Activated T-cell treated with anti-CD3 and anti-CD28 coated beads for 24 hours (primary cell): ENCODE measurements at regions not wholly inside any gene's neighbourhood (a gene's known extent, or its start where the extent isn't known, plus 50 kb on each side); places are given as distances from the start of the nearest gene placed in this dataset.
"Not testable (repeated sequence)": the region's sequence is repeated elsewhere in the genome, so short reads cannot be mapped to it uniquely, and the experiment has no call there.

Experiments used
- DNase-seq: peaks from one replicate; pipeline ENCODE4 v3.0.0-alpha.2; 2020; ENCODE audit warnings: low read depth

DNA sequence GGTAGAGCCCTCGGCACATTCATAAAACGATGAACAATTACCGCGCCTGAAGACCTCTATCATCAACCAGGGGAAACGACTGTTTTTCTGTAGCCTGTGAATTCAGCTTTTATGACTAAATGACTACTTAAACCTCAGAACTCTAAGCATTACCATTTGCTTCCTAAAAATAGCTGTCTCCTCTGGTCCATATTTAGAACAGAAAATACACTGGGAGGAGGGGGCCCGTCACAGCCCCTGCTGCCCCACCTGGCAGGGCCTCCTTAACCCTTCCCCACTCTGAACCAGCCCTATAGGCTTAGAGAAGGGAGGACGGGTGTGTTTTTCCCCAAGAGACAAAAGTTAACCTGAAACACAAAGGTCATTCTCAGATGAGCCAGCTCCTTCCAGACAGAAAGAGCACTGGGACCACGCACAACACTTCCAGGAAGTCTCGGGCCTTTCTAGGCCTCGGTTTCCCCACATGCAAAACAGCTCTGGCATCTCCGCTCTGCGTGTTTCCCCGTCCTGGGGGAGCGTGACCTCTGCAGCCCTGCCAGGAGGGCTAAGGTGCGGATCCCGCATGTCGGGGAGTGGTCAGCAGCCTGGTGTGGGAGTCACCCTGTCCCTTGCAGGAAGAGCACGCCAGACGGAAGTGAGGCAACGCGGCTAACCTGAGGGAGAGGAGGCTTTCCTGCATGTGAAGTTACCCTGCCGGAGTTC lies 193.9 kb downstream of the DLL1 start:
- DNase-seq, result no peak

DNA sequence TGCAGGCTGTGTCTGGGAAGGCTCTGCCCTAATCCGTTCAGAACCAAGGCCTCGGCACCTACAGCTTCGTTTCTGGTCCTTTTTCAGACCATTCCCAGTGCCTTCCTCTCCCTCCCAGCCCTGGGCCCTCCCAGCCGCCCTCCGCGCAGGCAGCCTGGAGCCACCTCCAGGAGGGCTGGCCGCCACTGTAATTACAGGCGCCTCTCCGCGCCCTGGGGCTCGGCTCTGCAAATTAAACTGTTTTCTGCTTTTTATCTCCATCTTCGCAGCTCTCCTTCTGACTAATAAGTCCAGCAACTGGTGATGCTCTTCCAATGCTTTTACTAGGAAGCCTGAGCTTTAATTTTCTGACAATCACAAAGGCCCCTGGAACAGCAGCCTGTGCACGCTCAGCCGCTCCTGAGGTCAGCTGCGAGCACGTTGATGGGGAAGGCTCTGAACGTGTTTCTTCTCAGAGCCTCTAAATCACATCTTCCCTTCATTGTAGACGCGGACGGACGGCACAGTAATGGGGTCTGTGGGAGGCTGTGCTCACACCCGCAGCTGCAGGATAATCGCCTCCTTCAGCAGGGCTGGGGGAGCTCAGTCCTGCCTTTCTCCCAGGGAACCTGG lies 194.6 kb downstream of the DLL1 start:
- no peak for DNase-seq

DNA sequence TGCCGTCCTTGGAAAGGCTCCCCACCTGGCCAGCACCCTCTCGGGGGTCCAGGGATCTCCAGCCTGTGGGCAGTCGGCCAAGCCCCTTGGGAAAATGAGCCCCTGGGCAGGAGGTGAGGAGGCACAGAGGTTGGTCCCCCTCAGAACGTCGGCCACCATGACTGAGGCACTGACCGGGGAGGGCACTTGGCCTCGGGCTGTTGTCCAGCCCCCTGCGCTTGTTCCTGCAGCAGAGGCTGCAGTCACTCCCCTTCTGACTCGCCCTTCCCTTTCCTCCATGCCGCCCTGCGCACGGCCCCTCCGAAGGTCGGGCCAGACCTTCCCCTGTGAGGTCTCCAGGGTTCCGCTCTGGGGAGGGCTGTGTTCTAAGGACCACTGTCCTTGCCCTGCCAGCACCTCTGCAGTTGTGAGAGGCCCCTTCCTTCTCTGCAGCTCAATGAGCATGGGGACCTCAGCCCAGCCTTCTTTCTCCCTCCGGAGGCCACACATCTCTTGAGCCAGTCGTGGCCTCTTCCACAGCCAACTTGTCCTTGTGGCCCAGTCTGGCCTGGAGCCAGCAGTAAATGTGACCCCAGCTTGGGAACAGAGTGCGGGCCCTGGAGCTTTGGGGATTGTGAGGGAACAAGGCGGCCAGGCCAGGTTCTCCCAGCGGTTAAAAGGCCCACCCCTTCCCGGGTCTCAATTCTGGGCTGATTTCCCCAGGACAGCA lies 195.5 kb downstream of the DLL1 start:
- DNase-seq, result no peak

DNA sequence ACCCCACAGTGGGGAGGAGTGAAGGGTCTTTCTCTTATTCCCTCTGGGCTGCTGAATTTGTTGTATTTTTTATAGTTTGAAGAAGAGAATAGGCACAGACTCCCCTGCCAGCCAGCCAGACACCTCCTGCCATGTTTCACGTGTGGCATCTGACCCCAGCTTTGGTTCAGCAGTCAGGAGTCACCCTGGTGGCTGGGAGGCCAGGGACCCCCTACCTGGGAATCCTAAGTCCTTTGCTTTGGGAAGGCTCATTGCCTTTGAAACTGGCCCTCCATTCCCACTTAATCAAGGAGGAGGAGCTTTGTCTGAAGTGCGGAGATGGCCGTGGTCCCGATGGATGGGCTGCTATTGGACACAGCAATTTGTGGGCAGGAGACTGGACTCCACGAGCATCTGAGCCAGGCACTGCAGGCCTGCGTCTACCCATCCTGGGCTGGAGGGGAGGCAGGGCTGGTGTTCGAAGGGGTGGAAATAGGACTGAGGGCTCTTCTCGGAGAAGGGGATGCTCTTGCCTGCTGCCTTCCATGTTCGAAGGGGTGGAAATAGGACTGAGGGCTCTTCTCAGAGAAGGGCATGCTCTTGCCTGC lies 196.1 kb downstream of the DLL1 start:
- no peak for DNase-seq

DNA sequence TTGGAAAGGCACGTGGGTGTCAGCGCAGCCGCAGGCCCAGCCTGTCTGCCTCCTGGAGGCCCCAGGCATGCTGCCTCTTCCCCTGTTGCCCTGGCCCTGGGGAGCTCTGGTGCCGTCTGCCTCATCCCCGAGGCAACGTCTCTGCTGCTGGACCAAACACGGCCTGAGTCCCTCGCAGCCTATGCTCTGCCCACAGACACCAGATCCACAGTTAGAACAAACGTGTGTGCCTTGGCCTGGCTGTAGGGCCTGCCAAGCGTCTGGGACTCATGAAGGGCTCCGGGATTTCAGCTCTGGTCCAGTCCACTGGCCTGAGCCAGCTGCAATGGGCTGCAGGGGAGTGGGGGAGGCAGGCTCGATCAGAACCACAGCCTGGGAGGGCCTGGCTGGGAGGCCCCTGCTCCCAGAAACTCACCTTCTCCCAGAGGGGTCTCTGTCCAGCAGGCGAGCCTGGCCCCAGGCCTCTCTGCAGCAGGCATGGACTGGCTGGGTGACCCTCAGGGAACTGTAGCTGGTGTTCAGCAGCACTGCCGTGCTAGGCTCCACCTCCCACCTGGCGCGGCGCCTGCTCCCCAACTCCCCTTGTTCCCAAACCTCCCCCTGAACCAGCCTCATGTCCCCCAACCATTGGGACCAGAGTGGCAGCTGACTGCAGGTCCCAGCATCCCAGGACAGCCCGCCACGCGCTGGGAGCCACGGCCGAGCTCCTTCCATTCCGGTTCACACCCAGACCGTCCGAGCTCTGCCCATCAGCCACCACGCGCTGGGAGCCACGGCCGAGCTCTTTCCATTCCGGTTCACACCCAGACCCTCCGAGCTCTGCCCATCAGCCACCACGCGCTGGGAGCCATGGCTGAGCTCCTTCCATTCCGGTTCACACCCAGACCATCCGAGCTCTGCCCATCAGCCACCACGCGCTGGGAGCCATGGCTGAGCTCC lies 197.0 kb downstream of the DLL1 start:
- no peak for DNase-seq

DNA sequence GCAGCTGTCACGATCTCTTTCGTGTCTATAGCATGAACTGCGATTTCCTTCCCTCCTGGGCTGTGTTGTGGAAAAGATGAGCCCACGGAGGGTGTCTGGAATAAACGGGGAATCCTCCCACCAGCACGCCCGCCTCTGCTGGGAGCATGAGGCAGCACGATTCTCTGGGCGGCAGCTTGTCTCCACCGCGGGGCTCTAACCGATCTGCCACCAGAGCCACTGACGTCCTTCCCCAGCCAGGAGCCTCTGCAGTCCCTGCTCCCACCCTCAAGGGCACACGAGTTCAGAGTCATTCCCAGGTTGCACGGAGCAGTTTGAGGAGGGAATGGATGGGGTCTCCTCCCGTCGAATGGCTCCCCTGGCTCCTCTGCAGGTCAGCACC lies 197.6 kb downstream of the DLL1 start:
- DNase-seq, result no peak

DNA sequence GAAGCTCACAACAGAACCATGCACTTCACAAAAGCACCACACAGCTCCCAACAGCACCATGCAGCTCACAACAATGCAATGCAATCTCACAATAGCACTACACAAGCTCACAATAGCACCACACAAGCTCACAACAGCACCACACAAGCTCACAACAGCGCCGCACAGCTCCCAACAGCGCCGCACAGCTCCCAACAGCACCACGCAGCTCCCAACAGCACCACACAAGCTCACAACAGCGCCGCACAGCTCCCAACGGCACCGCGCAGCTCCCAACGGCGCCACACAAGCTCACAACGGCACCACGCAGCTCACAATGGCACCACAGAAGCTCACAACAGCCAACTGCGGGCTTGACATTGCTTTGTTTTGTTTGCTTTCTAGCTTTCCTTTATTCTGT lies 198.1 kb downstream of the DLL1 start:
- no peak for DNase-seq

DNA sequence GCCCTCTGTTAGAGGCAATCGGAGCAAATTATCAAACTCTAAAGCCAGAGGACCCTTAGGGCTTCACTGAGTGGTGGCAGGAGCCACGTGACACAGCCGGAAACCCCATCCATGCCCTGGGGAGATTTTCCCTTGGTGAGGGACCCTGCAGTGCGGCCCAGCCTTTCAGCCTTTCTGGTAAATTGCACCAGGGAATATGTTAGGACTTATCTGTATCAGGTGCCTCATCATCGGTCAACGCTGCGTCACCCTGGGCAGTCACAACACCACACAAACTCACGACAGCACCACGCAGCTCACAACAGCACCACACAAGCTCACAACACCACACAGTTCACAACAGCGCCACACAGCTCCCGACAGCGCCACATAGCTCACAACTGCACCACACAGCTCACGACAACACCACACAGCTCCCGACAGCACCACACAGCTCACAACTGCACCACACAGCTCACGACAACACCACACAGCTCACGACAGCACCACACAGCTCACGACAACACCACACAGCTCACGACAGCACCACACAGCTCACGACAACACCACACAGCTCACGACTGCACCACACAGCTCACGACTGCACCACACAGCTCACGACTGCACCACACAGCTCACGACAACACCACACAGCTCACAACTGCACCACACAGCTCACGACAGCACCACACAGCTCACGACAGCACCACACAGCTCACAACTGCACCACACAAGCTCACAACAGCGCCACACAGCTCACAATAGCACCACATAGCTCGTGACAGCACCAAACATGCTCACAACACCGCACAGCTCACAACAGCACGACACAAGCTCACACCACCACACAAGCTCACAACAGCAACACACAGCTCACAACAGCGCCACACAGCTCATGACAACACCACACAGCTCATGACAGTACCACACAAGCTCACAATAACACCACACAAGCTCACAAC lies 199.0 kb downstream of the DLL1 start:
- DNase-seq, result no peak

DNA sequence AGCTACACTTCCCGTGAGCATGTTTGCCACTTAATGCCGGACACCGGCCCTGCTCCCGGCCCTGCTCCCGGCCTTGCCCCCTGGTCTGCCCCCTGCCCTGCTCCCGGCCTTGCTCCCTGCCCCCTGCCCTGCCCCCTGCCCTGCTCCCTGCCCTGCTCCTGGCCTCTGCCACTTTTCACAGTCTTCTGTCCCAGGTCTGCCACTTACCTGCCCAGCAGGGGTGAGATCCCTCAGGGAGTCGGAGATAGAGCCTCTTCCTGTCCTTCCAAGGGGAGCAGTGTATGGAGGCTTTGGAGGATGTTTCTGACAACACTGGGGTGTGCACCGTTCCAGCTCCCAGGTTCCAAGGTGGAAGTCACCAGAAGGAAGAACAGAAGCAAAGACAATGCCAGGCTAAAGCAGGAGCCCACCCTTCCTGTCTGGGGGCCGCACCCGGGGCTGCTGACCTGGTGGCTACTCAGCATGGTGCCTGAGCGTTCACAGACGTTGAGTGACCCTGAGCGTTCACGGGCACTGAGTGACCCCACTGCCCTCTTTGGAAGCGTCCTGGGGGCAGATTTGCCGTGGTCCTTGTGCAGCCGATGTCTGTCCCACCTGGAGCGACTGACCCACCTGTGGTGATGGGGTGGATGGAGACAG lies 199.8 kb downstream of the DLL1 start:
- no peak for DNase-seq

DNA sequence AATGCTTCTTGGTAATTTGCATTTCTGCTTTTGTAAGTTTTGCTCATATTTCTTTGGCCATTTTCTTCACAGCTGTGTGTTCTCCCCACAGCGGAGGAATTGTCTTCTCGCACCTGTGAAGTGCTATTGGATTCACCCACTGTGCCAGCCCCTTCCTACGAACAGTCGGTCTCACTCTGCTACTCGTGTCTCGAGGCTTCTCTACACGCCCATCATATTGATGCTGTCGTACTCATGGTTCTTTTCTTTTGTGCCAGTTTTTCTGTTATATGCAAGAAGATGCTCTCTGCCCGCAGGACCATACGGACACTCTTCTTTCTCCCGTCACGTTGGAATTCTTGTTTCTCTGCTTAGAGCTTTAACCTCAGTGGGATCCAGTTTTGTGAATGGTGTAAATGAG lies 200.3 kb downstream of the DLL1 start:
- DNase-seq, result no peak

DNA sequence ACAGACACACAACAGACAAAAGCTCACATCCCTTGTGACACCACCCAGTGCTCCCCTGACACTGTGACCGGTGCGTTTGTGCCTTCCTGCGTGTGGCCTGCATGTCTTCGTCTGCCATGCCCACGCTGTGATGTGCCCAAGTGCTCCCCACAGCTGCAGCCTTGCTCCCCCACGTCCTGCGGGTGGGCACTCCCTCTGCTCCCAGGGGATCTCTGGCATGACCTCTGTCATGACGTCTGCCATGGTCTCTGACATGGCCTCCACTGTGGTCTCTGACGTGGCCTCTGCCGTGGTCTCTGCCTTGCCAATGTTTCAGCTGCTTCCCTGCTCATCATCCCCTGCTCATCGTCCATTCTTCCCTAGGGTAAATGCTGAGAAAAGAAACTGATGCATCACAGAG lies 200.9 kb downstream of the DLL1 start:
- no peak for DNase-seq

DNA sequence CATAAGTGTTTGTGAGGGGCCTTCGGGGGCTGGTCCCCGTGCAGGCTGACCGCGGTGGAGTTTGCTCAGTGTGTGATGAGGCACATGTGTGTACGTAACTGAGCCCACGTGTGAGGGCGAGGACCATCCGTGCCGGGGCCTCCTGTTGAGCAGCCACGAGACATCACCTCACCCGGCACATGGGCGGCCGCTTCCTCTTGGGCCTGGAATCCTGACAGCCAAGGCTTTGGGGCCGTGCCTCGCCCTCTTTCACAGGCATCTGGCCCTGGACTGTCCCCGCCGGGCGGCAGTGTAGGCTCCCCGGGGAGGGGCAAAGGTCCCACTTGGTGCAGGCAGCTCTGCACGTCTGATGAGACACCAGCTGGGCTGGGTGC lies 202.3 kb downstream of the DLL1 start:
- DNase-seq, result no peak

DNA sequence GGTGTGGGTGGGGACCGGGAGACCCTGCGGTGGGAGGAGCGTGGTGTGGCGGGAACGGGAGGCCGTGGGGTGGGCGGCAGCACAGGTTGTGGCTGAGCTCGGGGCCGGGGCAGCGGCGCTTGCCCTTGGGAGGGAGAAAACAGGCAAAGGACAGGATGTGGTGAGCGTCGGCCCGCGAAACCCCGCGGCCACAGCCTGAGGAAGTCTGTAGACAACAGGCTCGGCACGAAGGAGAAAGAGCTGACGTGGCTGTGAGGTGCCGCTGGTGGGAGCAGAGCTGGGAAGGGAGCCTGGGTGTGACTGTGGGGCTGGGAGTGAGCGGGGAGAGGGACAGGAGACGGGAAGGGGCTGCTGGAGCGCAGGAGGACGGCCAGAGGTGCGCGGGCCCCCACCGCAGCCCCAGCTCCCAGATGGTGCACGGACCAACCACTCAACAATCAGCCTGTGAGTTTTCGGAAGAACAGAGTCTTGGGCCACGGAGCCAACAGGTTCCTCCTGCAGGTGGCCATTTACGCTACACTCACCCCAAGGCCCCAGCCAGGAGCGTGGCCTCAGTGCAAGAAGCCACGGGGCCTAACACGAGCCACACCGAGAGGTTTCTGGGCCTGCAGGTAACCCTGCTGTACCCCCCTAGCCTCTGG lies 202.8 kb downstream of the DLL1 start:
- peak; percentile 33 for DNase-seq

DNA sequence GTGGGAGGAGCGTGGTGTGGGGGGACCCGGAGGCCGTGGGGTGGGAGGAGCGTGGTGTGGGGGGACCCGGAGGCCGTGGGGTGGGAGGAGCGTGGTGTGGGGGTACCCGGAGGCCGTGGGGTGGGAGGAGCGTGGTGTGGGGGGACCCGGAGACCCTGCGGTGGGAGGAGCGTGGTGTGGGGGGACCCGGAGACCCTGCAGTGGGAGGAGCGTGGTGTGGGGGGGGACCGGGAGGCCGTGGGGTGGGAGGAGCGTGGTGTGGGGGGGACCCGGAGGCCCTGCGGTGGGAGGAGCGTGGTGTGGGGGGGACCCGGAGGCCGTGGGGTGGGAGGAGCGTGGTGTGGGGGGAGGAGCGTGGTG lies 203.5 kb downstream of the DLL1 start:
- DNase-seq, result not testable (repeated sequence)

DNA sequence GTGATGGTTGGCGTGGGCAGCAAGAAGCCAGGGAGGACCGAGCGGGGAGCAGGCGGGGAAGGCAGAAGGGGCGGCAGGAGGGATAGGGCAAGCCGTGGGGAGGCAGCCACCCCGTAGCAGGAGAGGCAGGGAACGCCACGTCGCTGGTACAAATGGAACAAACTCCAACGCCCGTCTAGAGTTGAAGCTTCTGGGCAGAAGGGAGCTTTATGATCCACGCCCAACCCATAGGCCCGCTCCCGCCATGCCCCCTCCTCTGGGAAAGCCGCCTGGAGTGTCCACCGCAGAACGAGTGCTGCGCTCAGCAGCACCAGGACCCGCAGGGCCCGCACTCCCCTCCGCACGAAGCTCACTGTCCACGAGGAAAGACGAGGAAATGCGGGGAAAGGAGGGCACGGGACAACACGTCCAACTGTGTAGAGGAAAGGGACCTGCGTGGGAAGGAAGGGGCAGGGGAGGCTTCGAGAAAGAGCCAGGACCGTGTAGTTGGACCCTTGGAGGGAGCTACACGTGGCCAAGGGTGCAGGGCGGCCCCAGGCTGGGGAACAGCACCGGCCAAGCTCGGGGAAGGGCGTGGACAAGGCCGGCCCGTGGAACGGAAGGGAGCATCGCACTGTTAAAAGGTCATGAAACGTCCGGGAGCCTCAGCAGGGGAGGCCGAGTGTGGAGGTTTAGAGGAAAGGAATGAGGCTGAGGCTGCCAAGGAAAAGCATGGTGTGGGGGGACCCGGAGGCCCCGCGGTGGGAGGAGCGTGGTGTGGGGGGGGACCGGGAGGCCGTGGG lies 204.0 kb downstream of the DLL1 start:
- DNase-seq, result no peak

DNA sequence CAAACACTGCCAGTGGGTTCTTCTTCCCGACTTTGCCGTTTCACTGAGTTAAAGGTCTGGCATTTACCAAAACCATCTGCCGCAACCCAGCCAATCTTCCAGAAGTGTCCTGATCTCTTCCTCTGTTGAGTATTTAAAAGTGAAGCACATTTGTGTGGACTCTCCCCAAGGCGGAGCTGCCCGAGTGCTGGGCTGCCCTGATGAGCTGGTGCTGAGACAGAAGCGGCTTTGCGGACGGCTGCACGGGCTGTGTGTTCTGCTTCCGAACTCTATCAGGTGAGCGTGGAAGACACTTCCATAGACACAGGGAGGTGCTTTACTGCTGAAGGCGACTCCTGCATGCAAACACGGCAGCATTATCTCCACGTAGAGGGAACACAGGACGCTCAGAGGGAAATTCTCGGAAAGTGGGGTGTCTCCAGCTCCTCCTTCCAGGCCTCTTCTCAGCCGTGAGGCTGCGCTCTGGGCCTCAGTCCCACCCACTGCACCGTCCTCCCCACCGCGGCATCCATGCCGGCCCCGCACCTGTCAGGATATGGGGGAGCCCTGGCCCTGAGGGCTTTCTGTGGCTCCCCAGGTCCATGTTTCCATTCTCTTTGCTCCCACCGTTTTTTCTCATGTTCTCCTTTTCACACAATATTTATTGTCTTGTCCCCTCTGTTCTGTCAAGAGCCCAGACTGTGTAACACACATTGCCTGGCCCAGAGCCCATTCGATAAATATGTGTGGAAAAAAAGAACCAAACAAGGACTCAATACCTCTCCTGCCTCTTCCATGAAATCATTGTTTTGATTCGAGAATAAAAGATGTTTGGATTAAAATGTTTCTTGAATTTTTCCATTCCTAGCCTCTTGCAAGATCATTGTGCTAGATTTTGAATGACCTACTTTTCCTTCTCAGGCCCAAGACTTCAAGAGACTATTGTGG lies 205.1 kb downstream of the DLL1 start:
- no peak for DNase-seq

DNA sequence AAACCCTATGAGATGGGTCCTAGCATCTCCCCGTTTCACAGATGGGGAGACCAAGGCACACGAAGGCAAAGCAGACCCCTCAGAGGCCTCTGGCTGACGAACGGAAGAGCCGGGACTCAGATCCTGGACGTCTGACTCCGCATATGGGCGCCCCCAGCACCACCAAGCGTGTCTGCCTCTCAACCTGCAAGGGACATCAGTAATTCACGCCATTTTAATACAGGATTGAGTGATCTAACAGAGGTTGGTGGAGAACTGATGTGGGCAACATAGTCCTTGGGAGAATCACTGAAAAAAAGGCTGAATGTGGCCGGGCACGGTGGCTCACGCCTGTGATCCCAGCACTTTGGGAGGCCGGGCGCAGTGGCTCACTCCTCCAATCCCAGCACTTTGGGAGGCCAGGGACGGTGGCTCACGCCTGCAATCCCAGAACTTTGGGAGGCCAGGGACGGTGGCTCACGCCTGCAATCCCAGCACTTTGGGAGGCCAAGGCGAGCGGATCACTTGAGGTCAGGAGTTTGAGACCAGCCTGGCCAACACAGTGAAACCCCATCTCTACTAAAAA lies 206.6 kb downstream of the DLL1 start:
- no peak for DNase-seq
